Activated T-helper 2 cell treated with anti-CD3 and anti-CD28 coated beads, Interferon-gamma antibody, Interleukin-2, Interleukin-4, amounts not matched to agents 10 μg/mL and 5 μg/mL and 100 μg/mL, durations not matched to agents 14 hours and 24 hours and 36 hours (primary cell): ENCODE measurements at regions not wholly inside any gene's neighbourhood (a gene's known extent, or its start where the extent isn't known, plus 50 kb on each side); places are given as distances from the start of the nearest gene placed in this dataset.
"Not testable (repeated sequence)": the region's sequence is repeated elsewhere in the genome, so short reads cannot be mapped to it uniquely, and the experiment has no call there.

Source experiments
- DNase-seq: peaks from one replicate; pipeline ENCODE4 v3.0.0; 2021; ENCODE audit warnings: low spot score
- H3K27ac Mint-ChIP-seq: one replicate; pipeline ENCODE4 v1.8.0; 2021; ENCODE audit warnings: mixed read lengths
- H3K27me3 Mint-ChIP-seq: one replicate; pipeline ENCODE4 v1.8.0; 2021; ENCODE audit warnings: low read depth, mixed read lengths
- H3K36me3 Mint-ChIP-seq: one replicate; pipeline ENCODE4 v1.8.0; 2021; ENCODE audit warnings: low read depth, mixed read lengths
- H3K4me1 Mint-ChIP-seq: one replicate; pipeline ENCODE4 v1.8.0; 2021; ENCODE audit warnings: low read depth, mixed read lengths
- H3K4me3 Mint-ChIP-seq: one replicate; pipeline ENCODE4 v1.8.0; 2021; ENCODE audit warnings: low read depth, mild to moderate bottlenecking, moderate library complexity, mixed read lengths
- H3K9me3 Mint-ChIP-seq: one replicate; pipeline ENCODE4 v1.8.0; 2021; ENCODE audit warnings: mixed read lengths
- intact Hi-C: fragments of 100-400 bp; cut with micrococcal nuclease; formaldehyde crosslinking; loops from one replicate; pipeline ENCODE4 v1.15.1; 2023

DNA sequence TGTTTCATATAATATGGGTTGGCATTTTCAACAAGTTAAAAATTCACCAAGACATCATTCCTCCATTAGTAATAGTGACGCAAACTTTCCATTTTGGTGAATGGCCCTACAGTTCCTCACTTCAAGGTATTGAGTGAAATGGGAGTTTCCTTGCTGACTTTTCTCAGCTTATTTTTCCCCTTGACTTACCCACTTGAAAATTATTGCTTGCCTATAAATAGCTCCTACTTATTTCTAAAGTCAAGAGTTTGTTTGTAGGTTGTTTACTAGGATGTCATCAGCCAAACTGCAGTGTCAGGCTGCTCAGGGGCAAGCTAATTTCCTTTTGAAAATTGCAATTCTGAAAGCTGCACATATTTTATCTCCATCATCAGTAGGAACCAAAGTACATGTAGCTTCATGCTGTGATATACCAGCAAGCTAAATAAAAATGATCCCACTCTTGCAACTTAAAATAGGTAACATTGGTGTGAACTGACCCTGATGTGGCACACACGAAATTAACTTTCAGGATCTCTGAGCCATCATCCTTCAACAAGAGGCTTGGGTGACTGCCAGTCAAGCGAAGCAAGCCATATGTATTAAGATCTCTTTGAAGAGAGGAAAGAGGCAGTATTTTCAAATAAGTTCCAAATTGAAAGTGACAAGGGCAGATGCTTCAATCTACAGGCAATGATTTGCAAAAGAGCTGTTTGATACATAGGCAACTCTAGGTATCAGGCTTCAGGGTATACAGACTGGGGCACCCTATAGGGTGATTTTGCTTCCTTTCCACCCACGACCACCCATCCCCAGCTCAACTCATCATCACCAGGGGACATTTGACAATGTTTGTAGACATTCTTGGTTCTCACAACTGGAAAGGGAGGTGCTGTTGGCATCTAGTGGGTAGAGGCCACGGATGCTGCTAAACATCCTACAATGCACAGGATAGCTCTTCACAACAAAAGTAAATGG, 66.8 kb upstream of the RASGRP1 start:
- Mint-ChIP-seq H3K9me3 (no peaks in the 10 kb centered on the region), H3K27me3 (no peaks in the 10 kb centered on the region), H3K4me1 (peaks cover 49% of the 10 kb centered on the region), H3K36me3 (no peaks in the 10 kb centered on the region), H3K27ac (peak overlapping the region; percentile 85), H3K4me3 (peak overlapping the region; percentile 11)
- intact Hi-C loops = loop anchor here (1.0 kb wide), 2 partner anchors 19 to 39 kb away; no protein-coding TSS in a partner anchor
- DNase-seq = no peak

GRCh38 chr15:38635170-38635569, 70.6 kb upstream of the RASGRP1 start:
- no peak for DNase-seq
- intact Hi-C loops = no loop called here
- Mint-ChIP-seq H3K9me3 (peaks cover 8% of the 10 kb centered on the region), H3K27me3 (no peaks in the 10 kb centered on the region), H3K4me3 (no peak overlapping the region), H3K27ac (no peak overlapping the region), H3K4me1 (peaks cover 53% of the 10 kb centered on the region), H3K36me3 (peaks cover 26% of the 10 kb centered on the region)

GRCh38 chr15:38636597-38636996, 72.0 kb upstream of the RASGRP1 start:
- peaks cover 8% of the 10 kb centered on the region for H3K9me3 Mint-ChIP-seq
- intact Hi-C loops = no loop called here
- peaks cover 26% of the 10 kb centered on the region for H3K36me3 Mint-ChIP-seq
- DNase-seq = no peak
- H3K4me1 Mint-ChIP-seq = peaks cover 46% of the 10 kb centered on the region
- H3K27me3 Mint-ChIP-seq = no peaks in the 10 kb centered on the region
- no peak overlapping the region for H3K27ac Mint-ChIP-seq
- H3K4me3 Mint-ChIP-seq = no peak overlapping the region

DNA sequence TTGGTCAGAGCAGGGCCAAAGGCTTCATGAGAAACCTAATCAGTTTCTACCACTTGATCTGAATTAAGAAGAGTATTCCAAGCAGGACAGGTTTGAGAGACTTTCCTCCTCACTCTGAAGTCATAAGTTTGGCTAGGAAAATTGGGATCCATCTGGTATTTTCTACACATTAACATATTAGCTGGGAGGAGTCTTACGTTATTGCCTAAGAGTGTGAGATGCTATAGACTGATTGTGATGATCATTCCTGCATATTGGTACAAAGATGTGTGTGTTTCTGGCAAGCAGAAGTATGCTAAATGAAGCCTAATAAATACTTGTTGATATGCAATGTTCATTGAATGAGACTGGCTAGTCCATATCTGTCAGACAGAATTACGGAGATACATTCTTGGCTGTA, 73.5 kb upstream of the RASGRP1 start:
- peaks cover 8% of the 10 kb centered on the region for H3K9me3 Mint-ChIP-seq
- no peaks in the 10 kb centered on the region for H3K27me3 Mint-ChIP-seq

GRCh38 chr15:38638811-38639210, 74.2 kb upstream of the RASGRP1 start:
- Mint-ChIP-seq H3K4me1 (peaks cover 50% of the 10 kb centered on the region), H3K9me3 (peaks cover 8% of the 10 kb centered on the region), H3K27me3 (no peaks in the 10 kb centered on the region), H3K4me3 (no peak overlapping the region), H3K27ac (peak overlapping the region; percentile 42), H3K36me3 (peaks cover 30% of the 10 kb centered on the region)
- intact Hi-C loops = loop anchor here (2.0 kb wide), 1 partner anchor 14 kb away; no protein-coding TSS in a partner anchor
- DNase-seq = no peak

More for the DNA sequence above, 73.5 kb upstream of the RASGRP1 start:
- no peak for DNase-seq
- H3K27ac Mint-ChIP-seq = peak overlapping the region; percentile 42
- H3K4me1 Mint-ChIP-seq = peaks cover 46% of the 10 kb centered on the region
- no peak overlapping the region for H3K4me3 Mint-ChIP-seq
- intact Hi-C loops = loop anchor here (2.0 kb wide), 1 partner anchor 15 kb away; no protein-coding TSS in a partner anchor
- H3K36me3 Mint-ChIP-seq = peaks cover 26% of the 10 kb centered on the region

GRCh38 chr15:38642689-38643270, 78.2 kb upstream of the RASGRP1 start:
- H3K9me3 Mint-ChIP-seq = no peaks in the 10 kb centered on the region
- H3K4me3 Mint-ChIP-seq = no peak overlapping the region
- intact Hi-C loops = no loop called here
- peaks cover 46% of the 10 kb centered on the region for H3K4me1 Mint-ChIP-seq
- no peak overlapping the region for H3K27ac Mint-ChIP-seq
- no peaks in the 10 kb centered on the region for H3K27me3 Mint-ChIP-seq
- no peak for DNase-seq
- peaks cover 24% of the 10 kb centered on the region for H3K36me3 Mint-ChIP-seq

GRCh38 chr15:38644353-38644752, 79.7 kb upstream of the RASGRP1 start:
- H3K27me3 Mint-ChIP-seq, H3K27ac Mint-ChIP-seq, H3K36me3 Mint-ChIP-seq, DNase-seq, intact Hi-C loops, H3K4me3 Mint-ChIP-seq, H3K9me3 Mint-ChIP-seq: not testable (repeated sequence)
- peaks cover 43% of the 10 kb centered on the region for H3K4me1 Mint-ChIP-seq

GRCh38 chr15:38646716-38647115, 82.1 kb upstream of the RASGRP1 start:
- Mint-ChIP-seq H3K9me3 (peaks cover 6% of the 10 kb centered on the region), H3K4me3 (no peak overlapping the region), H3K27ac (no peak overlapping the region), H3K27me3 (no peaks in the 10 kb centered on the region), H3K4me1 (peaks cover 59% of the 10 kb centered on the region), H3K36me3 (peaks cover 12% of the 10 kb centered on the region)
- DNase-seq = no peak
- intact Hi-C loops = no loop called here

DNA sequence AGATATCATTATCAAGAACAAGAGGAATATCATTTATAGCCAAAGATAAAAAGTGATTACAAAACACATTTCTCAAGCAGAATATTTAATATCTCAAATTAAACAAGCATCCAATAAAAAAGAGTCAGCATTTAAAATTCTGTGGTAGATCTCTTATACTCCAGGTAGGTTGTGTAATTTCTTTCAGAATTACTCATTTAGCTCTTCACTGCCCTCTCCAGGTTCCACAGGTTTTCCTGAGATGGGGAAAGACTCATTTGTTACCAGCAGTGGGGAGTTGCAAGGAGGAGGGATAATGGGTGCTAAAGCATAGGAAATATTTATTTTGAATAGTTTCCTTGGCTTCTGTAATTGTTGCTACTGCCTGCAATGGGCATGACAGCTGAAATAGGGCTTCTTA, 83.1 kb upstream of the RASGRP1 start:
- intact Hi-C loops = no loop called here
- peaks cover 6% of the 10 kb centered on the region for H3K9me3 Mint-ChIP-seq
- H3K27ac Mint-ChIP-seq = no peak overlapping the region
- no peak overlapping the region for H3K4me3 Mint-ChIP-seq
- H3K4me1 Mint-ChIP-seq = peaks cover 65% of the 10 kb centered on the region
- no peak for DNase-seq
- H3K27me3 Mint-ChIP-seq = no peaks in the 10 kb centered on the region
- H3K36me3 Mint-ChIP-seq = peaks cover 12% of the 10 kb centered on the region

- Mint-ChIP-seq H3K9me3 (peaks cover 6% of the 10 kb centered on the region), H3K27ac (no peak overlapping the region), H3K36me3 (peaks cover 12% of the 10 kb centered on the region), H3K4me3 (no peak overlapping the region), H3K27me3 (no peaks in the 10 kb centered on the region), H3K4me1 (peaks cover 67% of the 10 kb centered on the region)
- intact Hi-C loops = no loop called here
- DNase-seq = no peak
These were observed 83.7 kb upstream of the RASGRP1 start for GRCh38 chr15:38648121-38648843.

GRCh38 chr15:38650384-38650783, 85.8 kb upstream of the RASGRP1 start:
- H3K36me3 Mint-ChIP-seq = peaks cover 13% of the 10 kb centered on the region
- no peak for DNase-seq
- intact Hi-C loops = no loop called here
- H3K27ac Mint-ChIP-seq = peak overlapping the region; percentile 96
- no peak overlapping the region for H3K4me3 Mint-ChIP-seq
- peaks cover 6% of the 10 kb centered on the region for H3K9me3 Mint-ChIP-seq
- H3K4me1 Mint-ChIP-seq = peaks cover 72% of the 10 kb centered on the region
- no peaks in the 10 kb centered on the region for H3K27me3 Mint-ChIP-seq

DNA sequence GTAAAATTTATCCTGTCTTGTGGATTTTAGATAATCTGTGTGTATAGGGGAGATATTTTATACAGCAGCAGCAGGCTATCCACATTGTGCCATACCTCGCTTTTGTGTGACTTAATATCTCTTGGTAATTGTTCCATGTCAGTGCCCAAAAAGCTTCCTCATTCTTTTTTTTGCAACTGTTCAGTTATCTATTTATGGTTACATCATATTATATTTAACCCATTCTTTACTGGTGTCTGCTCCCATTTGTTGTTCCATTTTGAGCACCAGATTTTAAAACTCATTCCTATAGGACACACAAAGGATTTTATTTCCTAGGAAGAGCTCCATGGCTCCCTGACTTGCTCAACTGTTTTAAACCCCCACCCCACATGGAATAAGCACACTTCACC, 86.3 kb upstream of the RASGRP1 start:
- peaks cover 18% of the 10 kb centered on the region for H3K36me3 Mint-ChIP-seq
- peaks cover 6% of the 10 kb centered on the region for H3K9me3 Mint-ChIP-seq
- DNase-seq = no peak
- peaks cover 76% of the 10 kb centered on the region for H3K4me1 Mint-ChIP-seq
- H3K27me3 Mint-ChIP-seq = no peaks in the 10 kb centered on the region
- H3K4me3 Mint-ChIP-seq = peak overlapping the region; percentile 75
- intact Hi-C loops = no loop called here
- peak overlapping the region; percentile 96 for H3K27ac Mint-ChIP-seq
